Omental fat pad (tissue), 3 donors: ENCODE measurements at regions not wholly inside any gene's neighbourhood (a gene's known extent, or its start where the extent isn't known, plus 50 kb on each side); places are given as distances from the start of the nearest gene placed in this dataset.

ENCODE experiments used
- ATAC-seq: fragments of 150-250 bp; one replicate; pipeline ENCODE4 v1.9.1; 2016; ENCODE audit warnings: mild to moderate bottlenecking, moderate library complexity; ENCODE audit not compliant: low FRiP score
- DNase-seq: peaks from one replicate; pipeline ENCODE4 v3.0.0-alpha.2; 2019; ENCODE audit warnings: low spot score
- TF ChIP-seq, protein P1 (sequence below), 3 donors: fragments of 450-650 bp; IDR thresholded peaks; one replicate each; pipeline ENCODE4 v1.5.1; 2016 to 2017; ENCODE audit warnings: antibody characterized with exemption in 3 of 3, mild to moderate bottlenecking in 3 of 3, moderate library complexity in 2 of 3

DNA sequence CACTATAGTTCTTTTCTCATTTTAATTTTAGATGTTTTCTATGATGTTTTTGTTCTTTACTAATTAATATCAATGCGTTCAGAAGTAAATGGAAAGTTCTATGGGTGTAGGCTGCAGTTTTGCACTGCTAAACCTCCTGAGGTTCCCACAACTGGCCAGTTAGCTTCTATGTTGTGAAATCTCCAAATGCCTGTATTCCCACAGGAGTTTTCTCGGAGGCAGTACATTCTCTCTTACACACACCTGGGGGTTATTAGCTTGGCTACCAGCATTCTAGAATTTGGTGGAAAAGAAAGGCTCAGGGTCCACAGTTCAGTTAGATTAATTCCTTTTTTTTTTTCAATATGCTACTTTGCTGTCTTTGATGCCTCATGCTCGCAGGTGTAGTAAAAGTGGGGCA, 216.9 kb upstream of the NRIP1 start:
- ATAC-seq (no peak), DNase-seq (no peak)
- TF ChIP-seq, protein P1, sequence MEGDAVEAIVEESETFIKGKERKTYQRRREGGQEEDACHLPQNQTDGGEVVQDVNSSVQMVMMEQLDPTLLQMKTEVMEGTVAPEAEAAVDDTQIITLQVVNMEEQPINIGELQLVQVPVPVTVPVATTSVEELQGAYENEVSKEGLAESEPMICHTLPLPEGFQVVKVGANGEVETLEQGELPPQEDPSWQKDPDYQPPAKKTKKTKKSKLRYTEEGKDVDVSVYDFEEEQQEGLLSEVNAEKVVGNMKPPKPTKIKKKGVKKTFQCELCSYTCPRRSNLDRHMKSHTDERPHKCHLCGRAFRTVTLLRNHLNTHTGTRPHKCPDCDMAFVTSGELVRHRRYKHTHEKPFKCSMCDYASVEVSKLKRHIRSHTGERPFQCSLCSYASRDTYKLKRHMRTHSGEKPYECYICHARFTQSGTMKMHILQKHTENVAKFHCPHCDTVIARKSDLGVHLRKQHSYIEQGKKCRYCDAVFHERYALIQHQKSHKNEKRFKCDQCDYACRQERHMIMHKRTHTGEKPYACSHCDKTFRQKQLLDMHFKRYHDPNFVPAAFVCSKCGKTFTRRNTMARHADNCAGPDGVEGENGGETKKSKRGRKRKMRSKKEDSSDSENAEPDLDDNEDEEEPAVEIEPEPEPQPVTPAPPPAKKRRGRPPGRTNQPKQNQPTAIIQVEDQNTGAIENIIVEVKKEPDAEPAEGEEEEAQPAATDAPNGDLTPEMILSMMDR (IDR thresholded peaks at IDR 0.05) = no peak

DNA sequence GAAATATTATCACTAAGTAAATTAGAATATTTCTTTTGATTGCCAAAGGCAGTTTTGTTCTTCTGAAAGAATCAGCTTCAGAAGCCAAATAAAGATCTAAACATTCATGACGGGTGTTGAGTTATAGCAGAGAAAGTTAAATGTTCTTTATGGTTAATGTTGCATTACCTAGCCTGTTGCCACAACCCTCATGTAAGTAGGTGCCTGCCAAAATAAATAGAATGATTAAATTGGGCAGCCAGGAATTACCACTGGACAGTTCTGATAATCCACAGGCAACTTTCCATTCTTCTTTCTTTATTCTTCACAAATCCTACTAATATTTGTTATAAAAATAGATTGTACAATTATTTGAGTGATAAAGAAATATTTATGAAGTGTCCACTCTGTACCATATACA, 217.9 kb upstream of the NRIP1 start:
- TF ChIP-seq, protein P1 (IDR thresholded peaks at IDR 0.05) = no peak

DNA sequence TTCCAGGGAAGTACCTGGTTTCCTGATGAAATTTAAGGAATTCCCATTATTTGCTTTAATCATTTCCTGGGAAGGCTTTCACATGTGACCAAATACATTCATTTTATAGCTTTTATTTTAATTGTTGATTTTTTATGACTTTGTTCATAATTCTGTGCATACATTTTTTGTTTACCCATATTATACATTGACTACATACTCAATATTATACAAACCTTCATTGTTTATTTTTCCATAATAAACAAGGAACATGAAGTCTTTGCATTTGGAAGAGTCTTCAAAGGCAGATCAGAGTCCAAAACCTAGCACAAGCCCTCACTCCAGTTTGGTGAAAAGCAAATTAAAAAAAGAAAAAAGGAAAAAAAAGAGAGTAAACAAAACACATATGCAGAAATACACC, 218.3 kb upstream of the NRIP1 start:
- DNase-seq (no peak), ATAC-seq (no peak)
- TF ChIP-seq, protein P1 (IDR thresholded peaks at IDR 0.05) = no peak

More for the DNA sequence above, 217.9 kb upstream of the NRIP1 start:
- ATAC-seq (no peak), DNase-seq (no peak)

DNA sequence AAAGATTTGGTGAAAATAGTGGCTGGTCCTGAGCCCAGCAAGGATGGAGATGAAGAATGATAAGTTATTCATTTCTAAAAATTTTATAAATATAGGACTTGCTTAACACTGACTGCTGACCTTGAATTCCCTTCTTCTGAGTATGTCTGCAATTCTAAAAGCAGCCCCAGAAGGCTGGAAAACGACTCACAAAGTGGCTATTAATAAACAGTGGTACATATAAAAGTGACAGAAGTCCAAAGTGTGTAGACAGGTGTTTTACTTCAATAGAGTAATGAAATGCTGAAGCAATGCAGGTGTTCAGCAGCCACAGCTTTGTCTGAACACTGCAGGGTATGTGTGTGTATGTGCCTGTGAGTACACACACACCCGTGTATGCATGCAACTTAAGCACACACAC, 219.0 kb upstream of the NRIP1 start:
- TF ChIP-seq, protein P1 (IDR thresholded peaks at IDR 0.05) = no peak
- ATAC-seq = no peak
- no peak for DNase-seq

DNA sequence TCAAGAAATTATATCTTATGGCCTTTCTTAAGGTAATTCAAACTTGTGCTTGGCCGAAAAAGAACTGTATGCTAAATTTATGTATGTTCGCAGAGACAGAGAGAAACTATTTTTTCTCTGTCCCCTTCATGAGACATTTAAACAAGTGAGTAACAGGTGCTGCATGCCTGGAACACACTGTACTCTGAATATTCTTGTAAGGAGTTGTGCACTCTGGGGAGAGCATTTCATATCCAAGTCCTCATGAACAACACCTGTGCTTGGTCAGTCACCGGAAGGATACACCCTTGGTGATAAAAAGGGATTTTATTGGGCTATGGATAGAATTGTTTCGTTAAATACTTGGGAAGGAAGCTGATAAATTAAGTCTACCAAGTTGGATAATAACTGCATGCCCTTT, 220.8 kb upstream of the NRIP1 start:
- ATAC-seq (no peak), DNase-seq (no peak)
- TF ChIP-seq, protein P1 (IDR thresholded peaks at IDR 0.05) = no peak

DNA sequence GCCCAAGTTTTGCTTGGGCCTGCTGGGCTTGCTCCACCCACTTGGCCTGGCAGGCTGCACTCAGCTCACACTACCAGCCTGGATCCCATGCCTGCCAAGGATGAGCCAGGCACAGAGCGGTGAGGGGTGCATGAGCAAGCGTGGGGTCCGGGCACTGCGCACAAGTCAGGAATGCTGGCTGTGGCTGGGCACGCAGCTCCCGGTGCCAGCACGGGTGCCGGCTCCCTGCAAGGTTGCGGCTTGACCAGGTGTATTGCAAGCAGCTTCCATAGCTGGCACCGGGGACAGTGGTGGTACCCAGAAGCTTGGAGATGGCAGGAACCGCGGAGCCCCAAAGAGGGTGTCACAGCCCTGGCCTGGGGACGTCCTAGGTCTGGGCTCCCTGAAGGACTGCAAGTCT, 224.4 kb upstream of the NRIP1 start:
- TF ChIP-seq, protein P1 (IDR thresholded peaks at IDR 0.05) = no peak
- no peak for DNase-seq
- ATAC-seq = no peak

DNA sequence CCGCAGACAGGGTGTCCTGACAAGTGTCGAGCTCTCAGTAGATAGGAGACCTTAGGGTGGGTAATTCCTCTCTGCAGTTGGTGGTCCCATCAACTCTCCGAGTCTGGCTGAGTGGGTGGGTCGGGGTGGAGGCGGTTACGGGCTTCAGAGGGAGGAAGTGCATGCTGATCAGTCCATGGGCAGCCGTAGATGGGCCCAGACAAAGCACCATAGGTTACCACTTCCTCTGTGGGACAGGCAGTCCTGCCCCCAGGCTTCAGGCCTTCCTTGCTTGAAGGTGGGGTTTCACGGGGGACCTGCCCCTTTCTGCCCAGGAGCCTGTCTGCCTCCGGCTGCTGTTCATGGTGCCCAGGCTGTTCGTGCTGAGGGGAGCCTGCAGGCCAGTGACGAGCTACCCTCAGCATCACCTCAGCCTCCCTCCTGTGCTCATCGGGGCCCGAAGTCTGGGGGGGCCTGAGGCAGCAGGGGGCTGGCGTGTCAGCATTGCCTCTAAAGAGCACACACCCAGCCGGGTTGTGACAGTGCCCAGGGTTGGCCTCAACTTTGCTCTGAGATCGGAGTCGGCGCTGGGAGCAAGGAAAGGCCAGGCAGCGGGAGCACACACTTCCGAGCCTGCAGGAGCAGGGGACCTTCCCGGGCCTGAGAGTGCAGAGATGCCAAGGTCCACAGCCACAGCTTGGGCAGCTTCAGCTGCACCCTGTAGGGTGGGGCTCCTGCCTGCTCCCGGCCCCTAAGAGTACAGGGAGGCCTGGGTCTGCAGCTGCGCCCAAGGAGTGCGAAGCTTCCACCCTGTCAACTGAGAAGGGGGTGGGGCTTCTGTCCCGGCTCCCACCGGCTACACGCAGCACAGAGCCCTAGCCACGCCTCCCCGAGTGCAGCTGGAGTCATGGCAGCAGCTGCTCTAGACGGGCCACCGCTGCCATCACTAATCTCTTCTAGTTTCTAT, 225.4 kb upstream of the NRIP1 start:
- ATAC-seq (peak; percentile 30), DNase-seq (no peak)
- TF ChIP-seq, protein P1 (IDR thresholded peaks at IDR 0.05) = no peak
